GM12878 (cell line): ENCODE measurements at regions not wholly inside any gene's neighbourhood (a gene's known extent, or its start where the extent isn't known, plus 50 kb on each side); places are given as distances from the start of the nearest gene placed in this dataset.

Experiments used
- ATAC-seq: fragments of 200-7000 bp; cut with Tn5 transposase; 3 replicates; pipeline ENCODE4 v1.9.1; 2020; ENCODE audit warnings: mild to moderate bottlenecking, moderate library complexity
- BruUV-seq: library from RNA; stranded (reverse); fragments of 400-500 nt; replicated peaks from 2 replicates; lab custom pipeline; 2021; lab: Mats Ljungman, UMichigan
- CTCF ChIA-PET: fragments of 300-600 bp; sonication (Branson Sonifier 250); formaldehyde crosslinking; extraction: SDS; loops from one replicate; lab custom pipeline; 2021; ENCODE audit warnings: inconsistent platforms; lab: Yijun Ruan, JAX
- POLR2A ChIA-PET: fragments of 350-600 bp; formaldehyde crosslinking; extraction: SDS; loops from one replicate; lab custom pipeline; 2021; ENCODE audit warnings: inconsistent platforms; lab: Charles Lee
- RAD21 ChIA-PET: fragments of 300-600 bp; sonication (Branson Sonifier 250); formaldehyde crosslinking; loops from one replicate; lab custom pipeline; 2023; ENCODE audit warnings: antibody characterized with exemption; ENCODE audit not compliant: unreplicated experiment; lab: Charles Lee
- SMC1A ChIA-PET: fragments of 300-600 bp; sonication (Branson Sonifier 250); formaldehyde crosslinking; loops from one replicate; lab custom pipeline; 2023; ENCODE audit not compliant: unreplicated experiment, uncharacterized antibody; lab: Charles Lee
- DNase-seq: peaks from one replicate; pipeline ENCODE4 v3.0.0-alpha.2; 2011; ENCODE audit warnings: low read depth, low spot score
- FAIRE-seq: peaks from 3 replicates; lab custom pipeline; 2011; peaks lifted over from hg19 to GRCh38; lab: Jason Lieb, UNC
- H2AFZ ChIP-seq: 2 replicates; pipeline ENCODE4 v1.6.0; 2011; ENCODE audit warnings: low read depth, low read length, control low read depth; ENCODE audit not compliant: control insufficient read depth
- H3K27ac ChIP-seq: 2 replicates; pipeline ENCODE4 v1.5.1; 2011; ENCODE audit warnings: control low read depth; ENCODE audit not compliant: control insufficient read depth, insufficient read depth
- H3K27me3 ChIP-seq, 2 experiments: replicated peaks in 1 of 2; 2 replicates each; pipeline versions ENCODE4 v1.6.0 to v1.6.1; 2011; ENCODE audit warnings: low read length in 1 of 2; ENCODE audit not compliant: control insufficient read depth in 2 of 2, insufficient read depth in 2 of 2
- H3K36me3 ChIP-seq, 2 experiments: 2 replicates each; pipeline ENCODE4 v1.5.1; 2011; ENCODE audit warnings: low read length in 1 of 2; ENCODE audit not compliant: control insufficient read depth in 2 of 2, insufficient read depth in 2 of 2
- H3K4me1 ChIP-seq: 2 replicates; pipeline ENCODE4 v1.6.1; 2011; ENCODE audit warnings: mild to moderate bottlenecking, low read length, moderate library complexity, mixed read lengths; ENCODE audit not compliant: control insufficient read depth, insufficient read depth
- H3K4me2 ChIP-seq: 2 replicates; pipeline ENCODE4 v1.6.0; 2011; ENCODE audit warnings: control low read depth; ENCODE audit not compliant: control insufficient read depth, insufficient read depth
- H3K4me3 ChIP-seq: fragments of 200-600 bp; sonication (generic); 2 replicates; pipeline ENCODE4 v1.5.1; 2016
- H3K79me2 ChIP-seq: 2 replicates; pipeline ENCODE4 v1.6.0; 2011; ENCODE audit warnings: low read length; ENCODE audit not compliant: control insufficient read depth, insufficient read depth
- H3K9ac ChIP-seq: 2 replicates; pipeline ENCODE4 v1.8.0; 2011; ENCODE audit warnings: low read length, control low read depth, mixed read lengths; ENCODE audit not compliant: control insufficient read depth, insufficient read depth
- H3K9me3 ChIP-seq: replicated peaks from 3 replicates; pipeline ENCODE4 v1.5.1; 2011; ENCODE audit warnings: mild to moderate bottlenecking, low read length; ENCODE audit not compliant: control insufficient read depth, insufficient read depth
- H4K20me1 ChIP-seq: 2 replicates; pipeline ENCODE4 v1.6.0; 2011; ENCODE audit not compliant: control insufficient read depth, insufficient read depth
- CBX5 ChIP-seq: sonication (generic); IDR thresholded peaks from 2 replicates; pipeline ENCODE4 v1.6.1; 2016; ENCODE audit warnings: low read depth, moderate library complexity, mild to moderate bottlenecking, inconsistent platforms
- CEBPB ChIP-seq, 2 experiments: fragments of 150-350 bp in 1 of 2; IDR thresholded peaks; 2 replicates each; pipeline ENCODE4 v1.6.1; 2012 to 2014; ENCODE audit warnings: low read depth in 2 of 2, low read length in 2 of 2, borderline replicate concordance in 1 of 2, inconsistent platforms in 1 of 2
- CREB1 ChIP-seq: IDR thresholded peaks from 2 replicates; pipeline ENCODE4 v1.6.1; 2012; ENCODE audit warnings: low read depth, mild to moderate bottlenecking, inconsistent platforms
- IRF5 ChIP-seq: fragments of 450-650 bp; IDR thresholded peaks from 2 replicates; pipeline ENCODE4 v1.6.1; 2017; ENCODE audit warnings: borderline replicate concordance
- MEF2A ChIP-seq: IDR thresholded peaks from 2 replicates; pipeline ENCODE4 v1.6.1; 2011; ENCODE audit warnings: low read depth, mild to moderate bottlenecking, low read length, moderate library complexity; ENCODE audit not compliant: insufficient read depth
- PAX8 ChIP-seq: fragments of 450-650 bp; IDR thresholded peaks from 2 replicates; pipeline ENCODE4 v1.6.1; 2017; ENCODE audit warnings: mild to moderate bottlenecking, moderate library complexity
- POLR2AphosphoS5 ChIP-seq: IDR thresholded peaks from 2 replicates; pipeline ENCODE4 v1.6.1; 2011; ENCODE audit warnings: mild to moderate bottlenecking, low read length, inconsistent platforms
- SREBF2 ChIP-seq: IDR thresholded peaks from 2 replicates; pipeline ENCODE4 v1.6.1; 2012; ENCODE audit warnings: mild to moderate bottlenecking, low read length
- STAT1 ChIP-seq: fragments of 450-650 bp; conservative IDR thresholded peaks from 2 replicates; pipeline ENCODE4 v1.6.1; 2014; ENCODE audit warnings: antibody characterized with exemption, mild to moderate bottlenecking
- WGBS: methylation state at CpG from one replicate; pipeline ENCODE4 v1.1.6; 2016; ENCODE audit warnings: low lambda C conversion rate; ENCODE audit not compliant: insufficient replicate concordance, insufficient coverage; ENCODE audit errors: missing lambda C conversion rate; 5-methylcytosine and 5-hydroxymethylcytosine counted together
- in situ Hi-C: fragments of 300-500 bp; cut with MboI; formaldehyde crosslinking; loops from 9 replicates; pipeline ENCODE4 v1.14.3; 2018; ENCODE audit warnings: mixed read lengths
- intact Hi-C: fragments of 100-400 bp; cut with micrococcal nuclease; formaldehyde crosslinking; loops from one replicate; pipeline ENCODE4 v1.14.2; 2022; ENCODE audit not compliant: unreplicated experiment
- TF ChIP-seq, protein P1 (sequence below): IDR thresholded peaks from 2 replicates; pipeline ENCODE4 v1.6.1; 2012; ENCODE audit warnings: low read depth, low read length, improper control_type of control experiment

DNA sequence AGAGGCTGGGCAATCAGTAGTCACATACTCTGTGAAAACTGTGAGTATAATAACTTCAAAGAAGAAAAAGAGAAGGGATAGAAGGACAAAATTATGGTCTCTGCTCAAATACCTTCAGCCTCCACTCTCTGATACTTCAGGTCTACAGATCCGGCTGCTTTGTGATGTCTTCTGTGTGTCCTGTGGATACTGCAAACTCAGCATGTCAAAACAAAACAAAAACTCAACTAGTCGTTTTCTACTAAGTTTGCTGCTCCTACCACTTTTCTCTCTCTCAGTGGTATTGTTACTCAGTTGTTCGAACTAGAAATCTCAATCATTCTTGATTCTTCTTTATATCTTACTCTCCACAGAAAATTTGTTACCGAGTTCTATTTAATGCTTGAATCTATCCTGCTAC, 202.4 kb upstream of the ANK2 start:
- Histone ChIP-seq H3K27me3 (no peaks in the 10 kb centered on the region), H4K20me1 (no peaks in the 10 kb centered on the region), H3K4me2 (no peak overlapping the region), H3K9me3 (no peaks in the 10 kb centered on the region), H2AFZ (no peak overlapping the region), H3K4me1 (no peaks in the 10 kb centered on the region)
- DNase-seq: no peak
- no TSS peak for BruUV-seq
- no peak for TF ChIP-seq STAT1
- TF ChIP-seq, all 136 proteins: peak for 0
- Histone ChIP-seq H3K79me2 (no peaks in the 10 kb centered on the region), H3K4me3 (no peak overlapping the region), H3K9ac (no peak overlapping the region), H3K36me3 (no peaks in the 10 kb centered on the region; a peak in 1 of 4 replicates), H3K27ac (no peak overlapping the region)
- ChIA-PET CTCF (interaction anchor here (0.9 to 3.5 kb wide), 4 partner anchors 9 to 105 kb away, joined by 3 to 13 read pairs (median 6); no protein-coding TSS in a partner anchor), POLR2A (no interaction called here), SMC1A (interaction anchor here (1.5 to 1.8 kb wide), 2 partner anchors 8 to 60 kb away, joined by 3 to 4 read pairs; no protein-coding TSS in a partner anchor), RAD21 (interaction anchor here (0.6 kb wide), 1 partner anchor 32 kb away, joined by 3 read pairs; no protein-coding TSS in a partner anchor)
- FAIRE-seq (no peak), ATAC-seq (no peak)
- intact Hi-C loops: no loop called here
- 83% methylated on average over 4 of the region's 4 CpGs for WGBS
- in situ Hi-C loops: no loop called here

GRCh38 chr4:112847781-112848180, 201.7 kb upstream of the ANK2 start:
- BruUV-seq: no TSS peak
- no peaks in the 10 kb centered on the region for H3K79me2 ChIP-seq
- H3K27me3 ChIP-seq: no peaks in the 10 kb centered on the region
- no peak for TF ChIP-seq SREBF2
- TF ChIP-seq CEBPB (IDR thresholded peaks at IDR 0.05; ENCODE audit: borderline replicate concordance in 1 of 2, low read depth in 2 of 2, low read length in 2 of 2): no peak
- TF ChIP-seq MEF2A: no peak
- TF ChIP-seq CBX5: no peak
- TF ChIP-seq PAX8: no peak
- no peak for TF ChIP-seq IRF5
- TF ChIP-seq, protein P1, sequence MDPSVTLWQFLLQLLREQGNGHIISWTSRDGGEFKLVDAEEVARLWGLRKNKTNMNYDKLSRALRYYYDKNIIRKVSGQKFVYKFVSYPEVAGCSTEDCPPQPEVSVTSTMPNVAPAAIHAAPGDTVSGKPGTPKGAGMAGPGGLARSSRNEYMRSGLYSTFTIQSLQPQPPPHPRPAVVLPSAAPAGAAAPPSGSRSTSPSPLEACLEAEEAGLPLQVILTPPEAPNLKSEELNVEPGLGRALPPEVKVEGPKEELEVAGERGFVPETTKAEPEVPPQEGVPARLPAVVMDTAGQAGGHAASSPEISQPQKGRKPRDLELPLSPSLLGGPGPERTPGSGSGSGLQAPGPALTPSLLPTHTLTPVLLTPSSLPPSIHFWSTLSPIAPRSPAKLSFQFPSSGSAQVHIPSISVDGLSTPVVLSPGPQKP: no peak
- TF ChIP-seq CREB1: no peak
- no peak for TF ChIP-seq POLR2AphosphoS5
- ChIA-PET SMC1A (interaction anchor here (0.8 to 1.8 kb wide), 4 partner anchors 59 to 243 kb away, joined by 3 to 4 read pairs (median 4); no protein-coding TSS in a partner anchor), CTCF (interaction anchor here (1.4 to 3.5 kb wide), 4 partner anchors 13 to 91 kb away, joined by 3 to 13 read pairs (median 8); no protein-coding TSS in a partner anchor), RAD21 (interaction anchor here (2.1 kb wide), 1 partner anchor 91 kb away, joined by 5 read pairs; no protein-coding TSS in a partner anchor), POLR2A (no interaction called here)
- ATAC-seq (peak; percentile 54), DNase-seq (no peak), FAIRE-seq (no peak)
- no peaks in the 10 kb centered on the region for H4K20me1 ChIP-seq
- H3K4me3 ChIP-seq: no peak overlapping the region
- H3K27ac ChIP-seq: no peak overlapping the region
- 22% methylated on average over 4 of the region's 4 CpGs for WGBS
- H2AFZ ChIP-seq: no peak overlapping the region
- no peaks in the 10 kb centered on the region for H3K9me3 ChIP-seq
- in situ Hi-C loops: no loop called here
- no peak overlapping the region for H3K9ac ChIP-seq
- intact Hi-C loops: no loop called here
- no peaks in the 10 kb centered on the region for H3K4me1 ChIP-seq
- H3K36me3 ChIP-seq: no peaks in the 10 kb centered on the region; a peak in 1 of 4 replicates
- H3K4me2 ChIP-seq: no peak overlapping the region
